Dendritic cell treated with granulocyte-macrophage colony-stimulating factor and Interleukin-4, amounts not matched to agents 40 ng/mL and 50 ng/mL, for 4 days (primary cell): ENCODE measurements at regions not wholly inside any gene's neighbourhood (a gene's known extent, or its start where the extent isn't known, plus 50 kb on each side); places are given as distances from the start of the nearest gene placed in this dataset.

Experiments
- H3K27ac Mint-ChIP-seq: one replicate; pipeline ENCODE4 v1.8.0; 2022; ENCODE audit warnings: mild to moderate bottlenecking, mixed read lengths
- H3K27me3 Mint-ChIP-seq: one replicate; pipeline ENCODE4 v1.8.0; 2022; ENCODE audit warnings: mild to moderate bottlenecking, mixed read lengths
- H3K36me3 Mint-ChIP-seq: one replicate; pipeline ENCODE4 v1.8.0; 2022; ENCODE audit warnings: low read depth, mixed read lengths
- H3K4me1 Mint-ChIP-seq: one replicate; pipeline ENCODE4 v1.8.0; 2022; ENCODE audit warnings: low read depth, mixed read lengths
- H3K4me3 Mint-ChIP-seq: one replicate; pipeline ENCODE4 v1.8.0; 2022; ENCODE audit warnings: mild to moderate bottlenecking, moderate library complexity, mixed read lengths
- H3K9me3 Mint-ChIP-seq: one replicate; pipeline ENCODE4 v1.8.0; 2022; ENCODE audit warnings: mixed read lengths
- intact Hi-C: fragments of 100-400 bp; cut with micrococcal nuclease; formaldehyde crosslinking; loops from one replicate; pipeline ENCODE4 v1.15.0; 2022

DNA sequence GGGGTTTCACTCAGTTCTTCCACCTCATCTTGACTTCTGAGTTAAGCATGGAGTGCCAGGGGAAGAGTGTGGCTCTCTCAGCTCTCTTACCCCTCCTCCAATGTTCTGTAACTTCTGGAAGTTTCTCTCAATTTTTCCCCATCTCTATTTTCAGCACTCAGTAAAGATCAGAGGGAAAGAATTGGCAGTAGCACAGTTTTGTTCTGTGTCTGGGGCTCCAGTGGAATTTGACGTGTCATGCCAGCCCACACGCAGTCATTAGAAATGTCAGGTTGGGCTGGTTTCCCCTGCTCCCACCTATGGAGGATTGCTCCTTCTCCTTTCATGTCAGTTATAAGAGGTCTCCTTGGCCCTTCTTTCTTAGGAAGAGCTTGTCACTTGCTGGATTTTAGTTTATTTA, 104.6 kb upstream of the COL3A1 start:
- H3K9me3 Mint-ChIP-seq: peaks cover 29% of the 10 kb centered on the region
- no peak overlapping the region for H3K27ac Mint-ChIP-seq
- intact Hi-C loops: no loop called here
- H3K4me3 Mint-ChIP-seq: no peak overlapping the region
- no peaks in the 10 kb centered on the region for H3K27me3 Mint-ChIP-seq
- H3K4me1 Mint-ChIP-seq: no peaks in the 10 kb centered on the region
- H3K36me3 Mint-ChIP-seq: no peaks in the 10 kb centered on the region

DNA sequence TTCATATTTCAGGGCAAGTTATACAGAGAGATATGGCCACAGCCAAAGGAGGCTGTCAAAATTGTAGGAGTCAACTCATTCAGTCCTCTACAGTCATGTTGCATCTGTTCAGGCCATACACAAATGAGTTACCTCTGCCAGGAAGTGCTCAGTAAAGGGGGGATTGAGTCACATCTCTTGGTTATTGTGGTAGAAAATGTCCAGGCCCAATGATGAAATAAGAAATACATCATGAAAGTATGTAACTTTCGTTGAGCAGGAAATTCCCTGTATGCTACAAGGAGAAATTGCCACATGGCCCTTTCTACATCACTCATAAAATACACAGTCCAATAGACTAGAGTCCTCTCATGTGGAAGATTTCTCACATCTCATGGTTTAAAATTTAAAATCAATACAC, 103.9 kb upstream of the COL3A1 start:
- no peak overlapping the region for H3K4me3 Mint-ChIP-seq
- intact Hi-C loops: no loop called here
- H3K4me1 Mint-ChIP-seq: no peaks in the 10 kb centered on the region
- H3K9me3 Mint-ChIP-seq: peaks cover 26% of the 10 kb centered on the region
- no peak overlapping the region for H3K27ac Mint-ChIP-seq
- no peaks in the 10 kb centered on the region for H3K36me3 Mint-ChIP-seq
- H3K27me3 Mint-ChIP-seq: no peaks in the 10 kb centered on the region

DNA sequence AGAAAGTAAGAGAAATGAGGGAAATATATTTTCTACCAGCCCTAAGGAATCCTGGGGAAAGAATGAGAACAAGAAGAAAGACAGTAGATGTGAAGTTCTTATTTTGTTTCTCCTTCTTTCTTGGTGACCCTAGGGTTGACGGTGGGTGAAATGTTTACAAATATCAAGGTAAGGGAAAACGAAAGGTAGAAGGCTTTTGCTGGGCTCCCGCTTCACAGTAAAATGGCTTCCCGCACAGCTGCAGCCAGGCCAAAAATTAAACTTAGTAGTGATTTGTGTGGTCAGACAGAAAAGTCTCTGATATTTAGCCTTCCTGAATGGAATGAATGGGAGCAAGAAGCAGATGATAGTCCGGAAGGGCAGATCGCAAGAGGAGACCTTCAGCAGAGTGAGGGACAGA, 99.1 kb upstream of the COL3A1 start:
- Mint-ChIP-seq H3K27ac (no peak overlapping the region), H3K9me3 (peaks cover 19% of the 10 kb centered on the region), H3K4me3 (no peak overlapping the region), H3K36me3 (no peaks in the 10 kb centered on the region), H3K27me3 (no peaks in the 10 kb centered on the region), H3K4me1 (no peaks in the 10 kb centered on the region)
- intact Hi-C loops: no loop called here

DNA sequence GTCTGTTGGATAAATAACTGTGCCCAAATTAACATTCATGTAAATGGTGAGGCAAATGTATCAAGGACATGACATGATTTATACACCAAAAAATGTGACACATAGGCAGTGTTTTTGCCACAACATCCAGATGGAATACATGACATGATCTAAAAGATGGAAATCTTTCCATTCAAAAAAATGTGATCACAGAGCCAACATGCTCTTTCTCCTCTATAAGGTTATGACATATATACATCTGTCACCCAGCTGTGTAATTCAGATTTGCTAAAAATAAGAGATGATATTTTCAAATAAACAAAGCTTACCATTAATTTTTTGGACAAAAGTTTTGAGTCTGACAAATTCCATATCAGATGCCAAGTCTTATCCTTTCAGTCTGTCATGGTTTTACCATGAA, 95.5 kb upstream of the COL3A1 start:
- Mint-ChIP-seq H3K9me3 (peaks cover 28% of the 10 kb centered on the region), H3K27me3 (no peaks in the 10 kb centered on the region), H3K36me3 (no peaks in the 10 kb centered on the region), H3K4me3 (no peak overlapping the region), H3K4me1 (no peaks in the 10 kb centered on the region), H3K27ac (no peak overlapping the region)
- intact Hi-C loops: no loop called here

DNA sequence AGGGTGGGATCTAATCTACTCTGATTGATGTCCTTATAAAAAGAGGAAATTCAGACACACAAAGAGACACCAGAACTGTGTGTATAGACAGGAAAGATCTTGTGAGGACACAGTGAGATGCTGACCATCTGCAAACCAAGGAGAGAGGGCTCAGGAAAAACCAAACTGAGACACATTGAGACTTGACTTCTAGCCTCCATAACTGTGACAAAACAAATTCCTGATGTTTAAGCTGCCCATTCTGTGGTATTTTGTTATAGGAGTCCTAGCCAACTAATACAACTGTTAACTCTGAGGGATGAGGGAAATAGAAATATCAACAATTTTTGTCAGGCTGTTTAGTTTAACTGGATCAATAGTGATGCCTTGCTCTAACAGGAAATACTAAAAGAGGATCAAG, 93.4 kb upstream of the COL3A1 start:
- Mint-ChIP-seq H3K9me3 (peaks cover 19% of the 10 kb centered on the region), H3K36me3 (no peaks in the 10 kb centered on the region), H3K27ac (no peak overlapping the region), H3K27me3 (no peaks in the 10 kb centered on the region), H3K4me3 (no peak overlapping the region), H3K4me1 (no peaks in the 10 kb centered on the region)
- intact Hi-C loops: no loop called here

DNA sequence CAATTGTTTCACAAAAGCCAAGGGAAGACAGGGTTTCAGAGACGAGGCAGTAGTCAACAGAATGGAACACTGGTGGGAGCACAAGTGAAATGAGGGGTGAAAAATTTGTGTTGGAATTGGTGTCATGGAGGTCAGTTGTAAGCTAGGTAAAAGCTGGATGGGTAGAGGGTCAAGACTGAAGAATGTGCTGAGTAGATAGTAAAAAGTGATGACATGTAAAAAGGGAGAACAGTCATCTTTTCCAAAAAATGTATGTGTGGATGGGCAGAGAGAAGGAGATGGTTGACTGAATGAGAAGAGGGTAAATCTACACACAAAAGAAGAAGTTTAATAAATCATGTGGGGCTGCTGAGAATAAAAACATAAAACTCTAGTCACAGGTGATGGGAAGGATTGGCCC, 92.7 kb upstream of the COL3A1 start:
- Mint-ChIP-seq H3K36me3 (no peaks in the 10 kb centered on the region), H3K27ac (no peak overlapping the region)

DNA sequence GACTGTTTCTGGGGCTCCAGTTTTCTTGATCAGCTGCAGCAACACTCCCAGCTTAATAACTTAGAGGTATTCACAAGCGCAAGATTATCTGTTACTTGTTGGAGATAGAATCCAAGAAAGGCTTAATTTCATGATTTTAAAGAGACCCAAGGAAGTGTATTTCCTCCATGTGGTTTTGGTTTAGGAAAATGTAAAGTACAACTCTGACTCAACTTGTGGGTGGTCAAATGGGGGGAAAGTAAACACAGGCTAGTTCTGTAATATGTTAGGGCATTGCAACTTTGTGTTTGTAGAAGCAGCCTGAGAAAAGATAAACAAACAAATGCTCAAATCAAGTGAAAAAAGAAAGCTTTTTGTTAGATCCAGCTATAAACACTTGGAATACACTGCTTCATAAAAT, 90.1 kb upstream of the COL3A1 start:
- no peaks in the 10 kb centered on the region for H3K27me3 Mint-ChIP-seq
- H3K27ac Mint-ChIP-seq: no peak overlapping the region
- intact Hi-C loops: no loop called here
- no peak overlapping the region for H3K4me3 Mint-ChIP-seq
- no peaks in the 10 kb centered on the region for H3K36me3 Mint-ChIP-seq
- H3K4me1 Mint-ChIP-seq: no peaks in the 10 kb centered on the region
- peaks cover 33% of the 10 kb centered on the region for H3K9me3 Mint-ChIP-seq

More for the DNA sequence above, 92.7 kb upstream of the COL3A1 start:
- Mint-ChIP-seq H3K4me1 (no peaks in the 10 kb centered on the region), H3K9me3 (peaks cover 22% of the 10 kb centered on the region), H3K4me3 (no peak overlapping the region), H3K27me3 (no peaks in the 10 kb centered on the region)
- intact Hi-C loops: no loop called here

DNA sequence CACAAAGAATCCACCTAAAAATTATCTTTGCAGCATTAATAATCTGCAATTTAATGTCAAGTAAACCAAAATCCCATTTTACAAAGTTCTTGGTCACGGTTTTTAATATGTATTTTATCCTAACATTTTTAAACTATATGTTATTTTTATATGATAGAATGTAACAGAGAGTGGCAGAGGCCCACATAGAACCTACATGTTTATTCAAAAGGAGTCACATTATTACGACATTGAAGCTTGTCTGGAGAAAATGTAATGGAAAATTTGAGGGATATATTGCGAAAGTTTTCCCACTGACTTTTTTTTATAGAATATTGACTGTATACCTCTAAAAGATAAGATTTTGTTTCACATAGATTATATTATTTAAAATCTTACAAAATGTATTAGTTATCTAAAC, 89.7 kb upstream of the COL3A1 start:
- no peaks in the 10 kb centered on the region for H3K4me1 Mint-ChIP-seq
- no peaks in the 10 kb centered on the region for H3K36me3 Mint-ChIP-seq
- peaks cover 33% of the 10 kb centered on the region for H3K9me3 Mint-ChIP-seq
- H3K27me3 Mint-ChIP-seq: no peaks in the 10 kb centered on the region
- no peak overlapping the region for H3K27ac Mint-ChIP-seq
- no peak overlapping the region for H3K4me3 Mint-ChIP-seq
- intact Hi-C loops: no loop called here

DNA sequence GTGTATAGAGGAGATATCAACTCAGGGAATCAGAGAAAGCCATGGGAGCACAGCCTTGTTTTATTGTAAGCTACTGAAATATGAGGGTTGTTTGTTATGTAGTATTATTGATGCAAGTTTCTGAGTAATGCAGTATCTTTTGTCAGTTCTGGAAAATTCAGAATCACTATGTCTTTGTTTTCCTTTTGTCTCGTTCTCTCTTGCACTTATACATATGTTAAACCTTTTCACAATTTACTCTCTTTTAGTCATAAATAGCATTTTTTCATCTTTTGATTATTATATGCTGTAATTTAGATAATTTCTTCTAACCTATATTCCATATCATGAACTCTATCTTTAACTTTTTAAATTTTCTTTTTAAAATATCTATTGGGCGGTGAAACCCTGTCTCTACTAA, 85.0 kb upstream of the COL3A1 start:
- Mint-ChIP-seq H3K27me3 (no peaks in the 10 kb centered on the region), H3K9me3 (peaks cover 52% of the 10 kb centered on the region), H3K27ac (no peak overlapping the region), H3K36me3 (no peaks in the 10 kb centered on the region), H3K4me3 (no peak overlapping the region), H3K4me1 (no peaks in the 10 kb centered on the region)
- intact Hi-C loops: no loop called here

DNA sequence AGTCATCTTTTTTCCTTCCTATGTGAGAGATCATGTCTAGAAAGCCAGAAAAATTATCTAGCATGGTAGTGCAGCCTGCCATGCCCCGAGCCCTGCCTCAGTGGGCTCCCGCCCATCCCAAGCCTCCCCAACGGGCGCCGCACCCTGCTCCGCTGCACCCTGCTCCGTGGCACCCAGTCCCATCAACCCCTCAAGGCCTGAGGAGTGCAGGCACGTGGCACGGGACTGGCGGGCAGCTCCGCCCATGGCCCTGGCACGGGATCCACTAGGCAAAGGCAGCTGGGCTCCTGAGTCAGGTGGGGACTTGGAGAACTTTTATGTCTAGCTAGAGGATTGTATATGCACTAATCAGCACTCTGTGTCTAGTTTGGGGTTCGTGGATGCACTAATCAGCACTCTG, 83.4 kb upstream of the COL3A1 start:
- peaks cover 52% of the 10 kb centered on the region for H3K9me3 Mint-ChIP-seq
- intact Hi-C loops: no loop called here
- no peak overlapping the region for H3K27ac Mint-ChIP-seq
- no peaks in the 10 kb centered on the region for H3K27me3 Mint-ChIP-seq
- H3K36me3 Mint-ChIP-seq: no peaks in the 10 kb centered on the region
- no peaks in the 10 kb centered on the region for H3K4me1 Mint-ChIP-seq
- no peak overlapping the region for H3K4me3 Mint-ChIP-seq

DNA sequence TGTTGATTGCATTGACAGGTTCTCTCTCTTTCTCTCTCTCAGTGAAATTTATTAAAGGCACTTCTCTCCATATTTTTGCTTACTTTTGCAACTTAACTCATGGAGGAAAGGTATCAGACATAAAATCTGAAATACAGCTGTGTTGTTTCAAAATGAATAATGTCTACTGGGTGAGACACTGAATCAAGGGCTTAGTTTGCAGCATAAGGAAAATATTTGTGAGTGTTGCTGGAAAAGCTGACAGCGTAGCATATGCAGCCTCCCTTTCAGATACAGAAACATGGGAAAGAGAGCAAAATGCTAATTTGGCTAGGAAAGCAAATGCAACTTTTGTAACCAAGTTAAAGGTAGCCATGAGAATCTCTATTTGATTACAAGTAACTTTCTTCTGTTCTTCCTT, 81.5 kb upstream of the COL3A1 start:
- H3K36me3 Mint-ChIP-seq: no peaks in the 10 kb centered on the region
- no peak overlapping the region for H3K27ac Mint-ChIP-seq
- H3K4me1 Mint-ChIP-seq: no peaks in the 10 kb centered on the region
- H3K4me3 Mint-ChIP-seq: no peak overlapping the region
- H3K9me3 Mint-ChIP-seq: peaks cover 42% of the 10 kb centered on the region
- no peaks in the 10 kb centered on the region for H3K27me3 Mint-ChIP-seq
- intact Hi-C loops: no loop called here

DNA sequence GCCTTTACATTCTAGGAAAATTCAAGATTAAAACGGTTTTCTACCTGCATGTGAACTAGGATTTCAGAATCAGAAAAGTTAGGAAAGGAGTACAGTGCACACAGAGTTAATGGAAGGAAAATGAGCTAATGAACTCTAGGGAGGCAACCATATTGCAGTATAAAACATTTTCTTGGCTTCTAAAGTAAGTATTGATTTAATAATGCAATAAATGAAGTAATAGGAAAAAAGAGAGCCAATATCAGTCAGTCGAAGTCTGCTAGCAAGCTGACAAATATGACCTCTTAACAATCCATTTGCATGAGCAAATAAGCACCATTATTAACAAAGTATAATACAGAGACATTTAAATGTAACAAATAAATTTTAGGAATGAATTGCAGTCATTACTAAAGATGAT, 80.2 kb upstream of the COL3A1 start:
- Mint-ChIP-seq H3K4me3 (no peak overlapping the region), H3K4me1 (no peaks in the 10 kb centered on the region), H3K27me3 (no peaks in the 10 kb centered on the region), H3K27ac (no peak overlapping the region), H3K36me3 (no peaks in the 10 kb centered on the region), H3K9me3 (peaks cover 38% of the 10 kb centered on the region)
- intact Hi-C loops: no loop called here

DNA sequence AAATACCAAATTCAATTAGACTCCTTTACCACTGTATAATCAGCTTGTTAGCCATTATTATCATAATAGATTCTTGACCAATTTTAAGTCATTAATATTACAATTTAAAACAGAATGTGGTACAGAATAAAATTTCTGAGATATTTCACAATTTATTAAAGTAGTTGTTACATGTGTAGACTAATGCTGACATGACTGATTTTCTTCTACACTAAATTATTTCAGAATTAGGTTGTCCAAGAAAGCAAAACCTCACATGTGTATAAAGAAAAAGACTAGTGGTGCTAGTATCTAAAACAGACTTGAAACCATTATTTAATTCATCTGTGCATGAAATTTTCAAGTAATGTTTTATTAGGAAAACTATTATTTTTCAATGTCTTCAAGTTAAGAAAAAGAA, 79.2 kb upstream of the COL3A1 start:
- intact Hi-C loops: no loop called here
- H3K27ac Mint-ChIP-seq: no peak overlapping the region
- H3K4me1 Mint-ChIP-seq: no peaks in the 10 kb centered on the region
- H3K4me3 Mint-ChIP-seq: no peak overlapping the region
- H3K9me3 Mint-ChIP-seq: peaks cover 28% of the 10 kb centered on the region
- H3K27me3 Mint-ChIP-seq: no peaks in the 10 kb centered on the region
- no peaks in the 10 kb centered on the region for H3K36me3 Mint-ChIP-seq

DNA sequence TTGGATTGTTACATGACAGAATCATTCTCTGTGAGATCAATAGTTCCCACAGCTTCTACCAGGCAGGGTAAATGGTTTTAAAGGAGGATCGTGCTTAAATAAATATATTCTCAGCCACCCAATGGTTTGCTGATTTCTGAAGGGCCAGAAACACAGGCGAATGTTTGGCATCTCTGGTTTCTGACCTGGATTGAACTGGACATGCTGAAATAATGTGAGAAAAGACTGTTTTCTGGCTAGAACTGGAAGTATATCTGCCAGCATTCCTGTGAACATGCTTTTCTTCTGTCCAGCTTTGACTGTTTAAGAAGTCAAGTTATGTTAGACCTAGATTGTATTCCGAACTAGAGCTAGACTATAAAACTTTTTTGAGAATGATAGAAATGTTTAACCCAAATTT, 77.1 kb upstream of the COL3A1 start:
- Mint-ChIP-seq H3K9me3 (peaks cover 9% of the 10 kb centered on the region), H3K4me1 (no peaks in the 10 kb centered on the region)
- intact Hi-C loops: no loop called here

DNA sequence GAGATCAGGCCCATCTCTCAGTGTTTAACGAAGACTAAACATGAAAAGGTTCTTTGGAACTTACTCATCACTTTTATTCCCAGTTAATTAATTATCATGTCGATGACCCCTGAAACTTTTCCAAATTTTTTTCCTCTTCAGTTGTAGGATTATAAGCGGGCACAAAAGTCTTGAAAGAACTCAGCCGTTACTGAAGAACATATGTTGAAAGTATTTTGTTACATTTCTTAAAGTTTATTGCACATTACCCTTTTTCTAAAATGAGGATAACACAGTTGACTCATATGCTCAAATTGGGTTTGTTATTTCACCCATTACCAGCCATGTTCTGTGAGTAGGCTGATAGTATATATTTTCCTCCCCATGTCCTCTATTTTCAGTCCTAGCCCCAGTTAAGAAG, 75.9 kb upstream of the COL3A1 start:
- Mint-ChIP-seq H3K9me3 (peaks cover 6% of the 10 kb centered on the region), H3K36me3 (no peaks in the 10 kb centered on the region), H3K27ac (no peak overlapping the region), H3K4me1 (no peaks in the 10 kb centered on the region), H3K27me3 (no peaks in the 10 kb centered on the region), H3K4me3 (no peak overlapping the region)
- intact Hi-C loops: no loop called here

More for the DNA sequence above, 77.1 kb upstream of the COL3A1 start:
- Mint-ChIP-seq H3K27ac (no peak overlapping the region), H3K36me3 (no peaks in the 10 kb centered on the region), H3K4me3 (no peak overlapping the region), H3K27me3 (no peaks in the 10 kb centered on the region)
